Naive thymus-derived CD4-positive, alpha-beta T cell (primary cell): ENCODE measurements at regions not wholly inside any gene's neighbourhood (a gene's known extent, or its start where the extent isn't known, plus 50 kb on each side); places are given as distances from the start of the nearest gene placed in this dataset.
"Not testable (repeated sequence)": the region's sequence is repeated elsewhere in the genome, so short reads cannot be mapped to it uniquely, and the experiment has no call there.

ENCODE experiments used
- ATAC-seq: fragments of 150-1000 bp; cut with Tn5 transposase; 2 replicates; pipeline ENCODE4 v1.10.0; 2021; ENCODE audit warnings: mild to moderate bottlenecking, moderate library complexity
- CTCF ChIA-PET: fragments of 350-600 bp; sonication (Branson Sonifier 250); formaldehyde crosslinking; loops from one replicate; lab custom pipeline; 2021; ENCODE audit warnings: antibody characterized with exemption; lab: Charles Lee
- POLR2A ChIA-PET: fragments of 350-600 bp; sonication (Branson Sonifier 250); formaldehyde crosslinking; loops from one replicate; lab custom pipeline; 2021; ENCODE audit warnings: antibody characterized with exemption, inconsistent platforms; lab: Charles Lee
- DNase-seq, 9 donors: peaks; one replicate each; pipeline versions ENCODE4 v3.0.0 to v3.0.0-alpha.2; 2020 to 2022; ENCODE audit warnings: mixed read lengths in 1 of 9
- H3K27ac ChIP-seq: one replicate; pipeline ENCODE4 v1.7.0; 2013; ENCODE audit warnings: mild to moderate bottlenecking, low read depth, low read length, moderate library complexity
- H3K27me3 ChIP-seq, 2 donors: one replicate each; pipeline ENCODE4 v1.7.0; 2013; ENCODE audit warnings: low read length in 2 of 2, mild to moderate bottlenecking in 2 of 2, moderate library complexity in 2 of 2; ENCODE audit not compliant: control insufficient read depth in 2 of 2, insufficient read depth in 2 of 2
- H3K36me3 ChIP-seq, 3 experiments: 1 replicate in 2 of 3; 2 replicates in 1 of 3; pipeline ENCODE4 v1.7.0; 2013; ENCODE audit warnings: low read length in 3 of 3, mild to moderate bottlenecking in 3 of 3, moderate library complexity in 1 of 3; ENCODE audit not compliant: insufficient read depth in 3 of 3, control insufficient read depth in 2 of 3
- H3K4me1 ChIP-seq, 2 donors: one replicate each; pipeline ENCODE4 v1.7.0; 2013; ENCODE audit warnings: low read length in 2 of 2, mild to moderate bottlenecking in 2 of 2, moderate library complexity in 1 of 2; ENCODE audit not compliant: control insufficient read depth in 2 of 2, insufficient read depth in 2 of 2
- H3K4me3 ChIP-seq: 2 replicates; pipeline ENCODE4 v1.7.0; 2013; ENCODE audit warnings: mild to moderate bottlenecking, low read length
- H3K9me3 ChIP-seq, 3 experiments: 1 replicate in 2 of 3; 2 replicates in 1 of 3; pipeline ENCODE4 v1.7.0; 2013; ENCODE audit warnings: low read length in 3 of 3; ENCODE audit not compliant: control insufficient read depth in 2 of 3
- H3K27ac Mint-ChIP-seq, 9 donors: one replicate each; pipeline ENCODE4 v1.8.0; 2020 to 2022; ENCODE audit warnings: mixed read lengths in 9 of 9, mild to moderate bottlenecking in 8 of 9, moderate library complexity in 5 of 9, inconsistent platforms in 2 of 9
- H3K27me3 Mint-ChIP-seq, 5 donors: one replicate each; pipeline ENCODE4 v1.8.0; 2021 to 2022; ENCODE audit warnings: mixed read lengths in 5 of 5, mild to moderate bottlenecking in 1 of 5
- H3K36me3 Mint-ChIP-seq, 5 donors: one replicate each; pipeline ENCODE4 v1.8.0; 2020 to 2022; ENCODE audit warnings: mixed read lengths in 5 of 5, mild to moderate bottlenecking in 3 of 5, inconsistent platforms in 1 of 5
- H3K4me1 Mint-ChIP-seq, 7 donors: one replicate each; pipeline ENCODE4 v1.8.0; 2020 to 2022; ENCODE audit warnings: mixed read lengths in 7 of 7, mild to moderate bottlenecking in 3 of 7, inconsistent platforms in 1 of 7
- H3K4me3 Mint-ChIP-seq, 10 donors: one replicate each; pipeline ENCODE4 v1.8.0; 2020 to 2022; ENCODE audit warnings: mild to moderate bottlenecking in 10 of 10, mixed read lengths in 10 of 10, moderate library complexity in 6 of 10, inconsistent platforms in 2 of 10
- H3K9me3 Mint-ChIP-seq, 11 donors: one replicate each; pipeline ENCODE4 v1.8.0; 2020 to 2022; ENCODE audit warnings: mixed read lengths in 11 of 11, mild to moderate bottlenecking in 4 of 11, inconsistent platforms in 1 of 11, moderate library complexity in 1 of 11
- intact Hi-C, 2 donors: fragments of 100-400 bp; cut with micrococcal nuclease; formaldehyde crosslinking; loops; one replicate each; pipeline ENCODE4 v1.15.1; 2023

- H3K27ac Mint-ChIP-seq, H3K36me3 Mint-ChIP-seq, H3K9me3 ChIP-seq, POLR2A ChIA-PET, H3K9me3 Mint-ChIP-seq, DNase-seq, H3K4me1 Mint-ChIP-seq, H3K27me3 ChIP-seq, H3K27ac ChIP-seq, intact Hi-C loops, ATAC-seq, CTCF ChIA-PET, H3K4me3 ChIP-seq, H3K36me3 ChIP-seq, H3K4me3 Mint-ChIP-seq, H3K4me1 ChIP-seq: not testable (repeated sequence)
- peaks cover 0 to 27% (median 20%) of the 10 kb centered on the region in 5 donors for H3K27me3 Mint-ChIP-seq
Measured at GRCh38 chr2:109722640-109723039, 71.5 kb upstream of the RGPD5 start.

DNA sequence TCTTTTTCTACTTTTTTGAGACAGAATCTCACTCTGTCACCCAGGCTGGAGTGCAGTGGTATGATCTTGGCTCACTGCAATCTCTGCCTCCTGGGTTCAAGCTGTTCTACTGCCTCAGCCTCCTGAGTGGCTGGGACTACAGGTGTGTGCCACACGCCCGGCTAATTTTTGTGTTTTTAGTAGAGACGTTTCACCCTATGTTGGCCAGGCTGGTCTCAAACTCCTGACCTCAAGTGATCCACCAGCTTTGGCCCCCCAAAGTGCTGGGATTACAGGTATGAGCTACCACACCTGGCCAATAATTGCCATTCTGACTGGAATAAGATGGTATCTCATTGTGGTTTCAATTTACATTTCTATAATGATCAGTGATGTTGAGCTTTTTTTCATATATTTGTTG is 71.0 kb upstream of the RGPD5 start:
- H3K27ac Mint-ChIP-seq, H3K4me1 Mint-ChIP-seq, H3K4me1 ChIP-seq, POLR2A ChIA-PET, H3K4me3 ChIP-seq, ATAC-seq, H3K36me3 Mint-ChIP-seq, H3K9me3 ChIP-seq, intact Hi-C loops, H3K27me3 ChIP-seq, CTCF ChIA-PET, H3K4me3 Mint-ChIP-seq, H3K36me3 ChIP-seq, H3K9me3 Mint-ChIP-seq, DNase-seq, H3K27ac ChIP-seq: not testable (repeated sequence)
- H3K27me3 Mint-ChIP-seq: peaks cover 0 to 23% (median 20%) of the 10 kb centered on the region in 5 donors

DNA sequence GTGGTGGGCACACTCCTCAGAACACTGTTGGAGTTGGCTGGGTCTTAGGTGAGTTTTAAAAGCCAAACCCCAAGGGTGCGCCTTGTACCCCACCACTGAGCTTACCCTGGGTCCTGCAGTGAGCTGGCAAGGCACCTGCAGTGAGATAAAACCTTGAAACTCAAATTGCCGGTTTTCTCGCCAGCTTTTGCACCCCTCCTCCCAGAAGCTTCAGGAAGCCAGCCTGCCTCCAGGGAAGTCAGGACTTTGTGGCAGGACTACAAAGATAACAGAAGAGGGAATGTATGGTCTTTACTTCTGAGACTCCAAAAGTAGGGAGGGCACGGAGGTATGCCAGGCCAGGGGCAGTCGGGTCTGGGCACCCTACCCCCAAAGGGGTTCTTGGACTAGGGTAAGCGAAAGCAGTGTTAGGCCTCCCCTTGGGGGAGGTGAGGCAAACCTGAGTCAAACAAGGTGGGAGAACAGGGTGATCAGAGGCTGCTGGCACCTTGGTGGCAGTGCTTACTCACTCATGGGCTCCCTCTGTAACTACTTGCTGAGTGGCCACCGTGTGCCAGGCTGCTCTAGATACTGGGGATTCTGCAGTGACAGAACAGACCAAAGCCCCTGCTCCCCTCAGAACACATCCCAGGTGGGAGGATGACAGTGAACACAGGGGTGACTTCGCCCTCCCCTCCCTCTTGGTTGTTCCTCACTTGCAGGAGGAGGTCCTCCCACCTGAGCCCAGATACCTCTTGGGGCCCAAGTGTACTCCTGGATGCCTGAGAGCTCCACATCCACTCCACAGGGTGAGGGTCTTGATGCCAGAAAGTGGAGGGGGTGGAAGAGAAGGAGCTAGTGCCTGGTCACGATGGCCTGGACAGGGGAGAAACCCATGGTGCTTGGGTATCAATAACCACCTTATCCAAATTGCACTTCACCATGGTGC is 69.3 kb upstream of the RGPD5 start:
- intact Hi-C loops: no loop called here
- Mint-ChIP-seq H3K27ac (no peak overlapping the region), H3K4me3 (no peak overlapping the region), H3K36me3 (no peaks in the 10 kb centered on the region), H3K27me3 (peaks cover 0 to 28% (median 17%) of the 10 kb centered on the region in 5 donors), H3K9me3 (peaks cover 0 to 5% (median 3%) of the 10 kb centered on the region in 11 donors), H3K4me1 (peaks cover 0 to 3% (median 0%) of the 10 kb centered on the region in 7 donors)
- ATAC-seq (no peak), DNase-seq (no peak)
- ChIA-PET POLR2A (no interaction called here), CTCF (no interaction called here)
- no peaks in the 10 kb centered on the region for H3K36me3 ChIP-seq
- no peak overlapping the region for H3K27ac ChIP-seq
- no peaks in the 10 kb centered on the region for H3K4me1 ChIP-seq
- no peak overlapping the region for H3K4me3 ChIP-seq
- H3K27me3 ChIP-seq: no peaks in the 10 kb centered on the region
- no peaks in the 10 kb centered on the region for H3K9me3 ChIP-seq

DNA sequence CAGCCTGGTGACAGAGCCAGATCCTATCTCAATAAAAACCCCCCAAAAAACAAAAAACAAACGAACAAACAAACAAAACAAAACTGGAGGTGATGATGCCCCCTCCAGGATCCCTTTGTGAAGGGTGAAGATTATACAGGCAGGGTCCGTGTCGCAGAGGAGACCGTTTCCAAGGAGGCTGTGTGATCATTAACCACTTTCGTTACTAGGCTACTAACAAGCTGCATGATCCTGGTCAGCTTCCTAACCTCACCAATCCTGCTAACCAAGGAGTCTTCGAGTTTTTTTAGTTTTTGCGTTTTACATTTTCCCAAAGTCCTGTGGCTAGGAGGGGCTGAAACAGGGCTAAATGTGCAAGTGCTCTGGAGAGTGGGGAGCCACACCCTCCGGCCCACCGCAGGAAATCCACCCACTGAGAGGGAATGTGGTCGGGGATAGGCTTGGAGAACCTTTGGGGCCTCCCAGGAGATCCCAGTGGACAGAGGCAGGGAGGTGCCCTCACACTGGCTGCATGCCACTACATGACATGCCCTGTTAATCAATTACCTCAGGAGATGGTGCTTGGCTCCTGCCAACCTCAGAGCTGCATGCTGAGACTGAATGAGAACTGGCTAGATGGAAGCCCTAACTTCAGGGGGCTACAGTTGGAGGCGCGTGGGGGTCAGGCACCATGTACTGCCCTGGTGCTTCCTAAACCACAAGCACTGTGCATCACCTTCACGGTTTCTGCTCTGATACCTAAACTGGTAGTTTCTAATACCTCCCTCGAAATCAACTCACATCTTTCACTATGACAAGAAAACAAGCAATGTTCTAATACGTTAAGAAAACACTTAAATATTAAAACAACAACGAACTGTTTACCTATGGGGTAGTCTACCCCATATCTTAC is 67.5 kb upstream of the RGPD5 start:
- ATAC-seq (no peak), DNase-seq (no peak)
- Mint-ChIP-seq H3K9me3 (peaks cover 0 to 5% (median 3%) of the 10 kb centered on the region in 11 donors), H3K27me3 (peaks cover 0 to 35% (median 17%) of the 10 kb centered on the region in 5 donors), H3K36me3 (no peaks in the 10 kb centered on the region), H3K27ac (no peak overlapping the region), H3K4me1 (no peaks in the 10 kb centered on the region), H3K4me3 (no peak overlapping the region)
- Histone ChIP-seq H3K27me3 (no peaks in the 10 kb centered on the region), H3K36me3 (no peaks in the 10 kb centered on the region), H3K4me1 (no peaks in the 10 kb centered on the region), H3K9me3 (no peaks in the 10 kb centered on the region), H3K27ac (no peak overlapping the region), H3K4me3 (no peak overlapping the region)
- CTCF ChIA-PET: interaction anchor here (0.7 kb wide), 1 partner anchor 1191 kb away, joined by 5 read pairs; no protein-coding TSS in a partner anchor
- intact Hi-C loops: no loop called here
- POLR2A ChIA-PET: no interaction called here

GRCh38 chr2:109727929-109728447 is 66.1 kb upstream of the RGPD5 start:
- ChIA-PET POLR2A (no interaction called here), CTCF (no interaction called here)
- intact Hi-C loops: no loop called here
- H3K4me3 Mint-ChIP-seq: no peak overlapping the region
- peaks cover 4 to 39% (median 20%) of the 10 kb centered on the region in 5 donors for H3K27me3 Mint-ChIP-seq
- Histone ChIP-seq H3K4me3 (no peak overlapping the region), H3K36me3 (no peaks in the 10 kb centered on the region), H3K9me3 (no peaks in the 10 kb centered on the region), H3K4me1 (no peaks in the 10 kb centered on the region), H3K27ac (no peak overlapping the region), H3K27me3 (no peaks in the 10 kb centered on the region)
- H3K4me1 Mint-ChIP-seq: no peaks in the 10 kb centered on the region
- no peak for ATAC-seq
- H3K9me3 Mint-ChIP-seq: peaks cover 0 to 5% (median 3%) of the 10 kb centered on the region in 11 donors
- no peaks in the 10 kb centered on the region for H3K36me3 Mint-ChIP-seq
- H3K27ac Mint-ChIP-seq: no peak overlapping the region
- DNase-seq: no peak

DNA sequence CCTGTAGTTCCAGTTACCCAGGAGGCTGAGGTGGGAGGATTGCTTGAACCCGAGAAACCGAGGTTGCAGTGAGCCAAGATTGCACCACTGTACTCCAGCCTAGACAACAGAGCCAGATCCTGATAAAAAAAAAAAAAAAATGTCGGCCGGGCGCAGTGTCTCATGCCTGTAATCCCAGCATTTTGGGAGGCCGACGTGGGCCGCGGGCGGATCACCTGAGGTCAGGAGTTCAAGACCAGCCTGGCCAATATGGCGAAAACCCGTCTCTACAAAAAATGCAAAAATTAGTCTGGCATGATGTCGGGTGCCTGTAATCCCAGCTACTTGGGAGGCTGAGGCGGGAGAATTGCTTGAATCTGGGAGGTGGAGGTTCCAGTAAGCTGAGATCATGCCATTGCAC is 60.4 kb upstream of the RGPD5 start:
- H3K27me3 Mint-ChIP-seq: peaks cover 13 to 22% (median 19%) of the 10 kb centered on the region in 5 donors

More for the DNA sequence above, 60.4 kb upstream of the RGPD5 start:
- DNase-seq, H3K36me3 ChIP-seq, H3K4me1 Mint-ChIP-seq, H3K4me1 ChIP-seq, ATAC-seq, H3K4me3 Mint-ChIP-seq, H3K36me3 Mint-ChIP-seq, H3K27ac Mint-ChIP-seq, intact Hi-C loops, POLR2A ChIA-PET, H3K27me3 ChIP-seq, H3K27ac ChIP-seq, H3K9me3 Mint-ChIP-seq, H3K9me3 ChIP-seq, H3K4me3 ChIP-seq: not testable (repeated sequence)
- CTCF ChIA-PET: interaction anchor here (1.7 kb wide), 1 partner anchor 188 kb away, joined by 10 read pairs; no protein-coding TSS in a partner anchor
